ENCODE measurements at regions not wholly inside any gene's neighbourhood (a gene's known extent, or its start where the extent isn't known, plus 50 kb on each side); places are given as distances from the start of the nearest gene placed in this dataset.
"Not testable (repeated sequence)": the region's sequence is repeated elsewhere in the genome, so short reads cannot be mapped to it uniquely, and the experiment has no call there.

DNA sequence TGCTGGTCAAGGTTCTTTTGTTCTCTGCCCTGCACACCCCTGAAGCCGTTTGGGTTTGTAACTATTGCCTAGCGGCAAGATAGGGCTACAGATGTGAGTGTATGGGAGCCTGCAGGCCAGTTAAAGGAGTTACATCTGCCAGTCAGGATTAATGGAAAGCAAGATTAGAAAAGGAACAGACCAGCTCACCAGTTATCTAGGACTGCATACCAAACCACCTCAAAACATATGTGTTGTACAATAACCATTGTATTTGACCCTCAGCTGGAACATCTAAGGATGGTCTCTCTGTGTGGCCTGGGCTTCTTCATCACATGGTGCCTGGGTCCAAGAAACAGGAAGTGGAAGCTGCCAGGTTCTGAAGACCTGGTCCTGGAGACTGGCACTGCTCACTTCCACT is 52.5 kb upstream of the FBXO28 start:
- DNase-seq = no peak

GRCh38 chr1:224059897-224060427 is 53.9 kb upstream of the FBXO28 start:
- DNase-seq = no peak

- DNase-seq = no peak
These were observed 55.6 kb upstream of the FBXO28 start for GRCh38 chr1:224058303-224058702.

- DNase-seq = no peak
These were observed 56.3 kb upstream of the FBXO28 start for GRCh38 chr1:224057461-224058199.

DNA sequence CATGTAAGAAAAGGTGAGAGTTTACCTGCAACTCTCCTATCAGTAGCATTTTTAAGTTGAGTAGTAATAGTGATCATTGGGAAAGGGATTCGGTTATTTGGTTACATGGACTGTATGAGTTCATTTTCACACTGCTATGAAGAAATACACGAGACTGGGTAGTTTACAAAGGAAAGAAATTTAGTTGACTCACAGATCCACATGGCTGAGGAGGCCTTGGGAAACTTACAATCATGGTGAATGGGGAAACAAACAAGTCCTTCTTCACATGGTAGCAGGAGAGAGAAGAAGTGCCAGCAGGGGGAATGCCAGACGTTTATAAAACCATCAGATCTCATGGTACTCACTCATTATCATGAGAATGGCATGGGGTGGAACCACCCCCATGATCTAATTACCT is 59.3 kb upstream of the FBXO28 start:
- DNase-seq = no peak

- DNase-seq = no peak
These were observed 59.9 kb upstream of the FBXO28 start for GRCh38 chr1:224054012-224054411.

DNA sequence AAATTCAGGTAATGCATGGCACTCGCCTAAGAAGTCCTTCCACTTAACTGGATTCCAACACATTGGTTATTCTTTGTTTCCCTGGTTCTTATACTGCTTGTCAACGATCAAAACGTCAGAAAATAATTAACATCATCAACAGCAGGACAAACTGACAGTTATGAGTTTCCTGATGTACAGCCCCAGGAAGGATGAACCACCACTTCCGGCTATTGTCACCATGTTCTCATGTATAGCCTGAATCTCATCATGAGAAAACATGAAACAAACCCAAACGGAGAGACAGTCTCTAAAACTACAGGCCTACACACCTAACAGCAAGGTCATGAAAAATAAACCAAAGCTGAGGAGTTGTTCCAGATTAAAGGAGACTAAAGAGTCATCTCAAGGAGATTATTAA is 60.5 kb upstream of the FBXO28 start:
- no peak for DNase-seq

GRCh38 chr1:224052772-224053171 is 61.1 kb upstream of the FBXO28 start:
- DNase-seq = no peak

- not testable (repeated sequence) for DNase-seq
These were observed 62.1 kb upstream of the FBXO28 start for GRCh38 chr1:224051782-224052181.

GRCh38 chr1:224051086-224051406 is 62.9 kb upstream of the FBXO28 start:
- DNase-seq = no peak

DNA sequence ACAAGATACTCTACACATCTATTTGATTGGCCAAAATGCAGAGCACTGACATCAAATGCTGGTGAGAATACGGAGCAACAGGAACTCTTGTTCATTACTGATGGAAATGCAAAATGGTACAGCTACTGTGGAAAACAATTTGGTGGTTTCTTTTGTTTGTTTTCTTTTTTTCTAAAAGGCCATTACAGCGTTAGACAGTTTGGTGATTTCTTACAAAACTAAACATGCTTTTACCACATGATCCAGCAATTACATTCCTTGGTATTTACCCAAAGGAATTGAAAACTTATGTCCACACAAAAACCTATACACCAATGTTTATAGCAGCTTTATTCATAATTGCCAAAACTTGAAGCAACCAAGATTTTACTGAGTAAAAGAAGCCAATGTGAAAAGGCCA is 66.4 kb upstream of the FBXO28 start:
- no peak for DNase-seq

DNA sequence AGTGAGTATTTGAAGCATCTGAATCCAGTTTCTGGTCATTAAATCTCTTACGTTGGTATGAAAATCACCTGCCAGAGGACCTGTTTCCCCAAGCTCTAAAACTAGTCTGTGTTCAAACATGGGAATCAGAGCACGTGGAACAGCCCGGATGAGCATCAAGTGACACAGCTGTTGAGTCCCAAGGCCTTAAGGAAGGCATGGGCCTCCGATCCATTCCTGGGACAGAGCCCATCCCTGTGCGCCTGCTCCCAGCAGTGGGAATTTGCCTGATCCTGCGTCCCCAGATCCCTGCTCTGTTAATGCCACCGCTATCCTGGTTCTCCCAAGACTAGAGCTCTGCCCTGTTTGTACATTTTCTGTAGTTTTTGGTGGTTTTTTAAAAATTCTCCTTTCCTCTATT is 68.4 kb upstream of the FBXO28 start:
- no peak for DNase-seq

DNA sequence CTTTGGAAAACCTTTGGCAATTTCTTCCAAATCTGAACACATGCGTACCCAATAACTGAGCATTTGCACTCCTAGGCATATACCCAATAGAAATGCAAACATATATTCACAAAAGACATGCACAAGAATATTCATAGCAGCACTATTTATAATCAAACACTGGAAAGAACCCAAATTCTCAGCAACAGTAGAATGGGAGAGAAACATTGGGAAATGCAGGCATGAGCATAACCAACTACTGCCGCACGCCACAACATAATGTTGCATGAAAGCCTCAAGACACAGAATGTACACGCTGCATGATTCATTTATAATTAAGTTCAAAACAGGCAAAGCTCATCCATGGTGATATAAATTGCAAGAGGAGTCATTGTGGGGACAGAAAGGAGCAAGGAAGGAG is 69.5 kb upstream of the FBXO28 start:
- no peak for DNase-seq

GRCh38 chr1:224042557-224043118 is 71.3 kb upstream of the FBXO28 start:
- no peak for DNase-seq

DNA sequence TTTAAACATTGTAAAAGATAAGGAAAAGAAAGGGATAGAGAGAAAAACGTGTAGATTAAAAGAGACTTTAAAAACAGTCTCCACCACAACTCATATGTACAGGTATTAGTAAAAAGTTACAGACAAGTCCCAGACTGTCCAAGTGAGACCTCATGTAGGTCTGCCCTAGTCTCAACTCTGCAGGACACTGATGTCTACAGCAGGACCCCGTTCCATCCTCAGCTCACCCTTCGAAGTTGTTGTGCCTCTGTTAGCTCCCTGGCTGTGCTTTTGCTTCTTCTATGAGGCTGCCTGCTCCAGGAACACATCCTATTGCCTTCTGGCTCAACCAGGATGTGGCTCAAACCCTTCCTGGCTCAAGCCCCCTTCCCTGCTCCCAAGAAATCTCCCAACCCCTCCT is 72.9 kb upstream of the FBXO28 start:
- DNase-seq = no peak

DNA sequence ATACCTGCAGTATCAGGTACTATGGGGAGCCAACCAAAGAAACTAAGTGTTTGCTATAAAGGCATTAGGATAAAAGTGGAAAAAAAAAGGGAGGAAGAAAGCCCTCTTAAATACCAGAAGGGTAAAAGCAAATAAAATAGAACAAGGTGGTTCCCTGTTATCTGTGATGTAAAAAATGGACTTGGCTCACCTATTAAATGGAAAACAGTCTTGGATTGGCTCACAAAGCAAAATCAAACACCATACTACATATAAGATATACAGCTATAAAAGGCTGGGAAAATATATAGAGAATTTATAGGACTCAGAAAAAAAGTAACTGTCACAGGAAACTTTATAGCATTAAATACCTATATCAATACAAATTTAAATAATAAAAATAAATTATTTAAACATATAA is 73.5 kb upstream of the FBXO28 start:
- DNase-seq = not testable (repeated sequence)

- DNase-seq = not testable (repeated sequence)
These were observed 73.9 kb upstream of the FBXO28 start for GRCh38 chr1:224040006-224040405.

GRCh38 chr1:224038832-224039231 is 75.1 kb upstream of the FBXO28 start:
- not testable (repeated sequence) for DNase-seq

DNA sequence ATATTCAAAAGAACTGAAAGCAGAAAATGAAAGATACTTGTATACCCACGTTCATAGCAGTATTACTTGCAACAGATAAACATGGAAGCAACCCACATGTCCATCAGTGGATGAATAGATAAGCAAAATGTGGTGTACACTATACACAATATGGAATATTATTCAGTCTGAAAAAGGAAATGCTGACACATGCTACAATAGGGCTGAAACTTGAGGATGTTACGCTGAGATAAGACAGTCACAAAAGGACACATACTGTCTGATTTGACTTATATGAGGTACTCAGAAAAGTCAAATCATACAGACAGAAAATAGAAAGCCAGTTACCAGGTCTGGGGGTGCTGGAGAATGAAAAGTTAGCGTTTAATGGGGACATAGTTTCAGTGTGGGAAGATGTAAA is 76.5 kb upstream of the FBXO28 start:
- DNase-seq = not testable (repeated sequence)

DNA sequence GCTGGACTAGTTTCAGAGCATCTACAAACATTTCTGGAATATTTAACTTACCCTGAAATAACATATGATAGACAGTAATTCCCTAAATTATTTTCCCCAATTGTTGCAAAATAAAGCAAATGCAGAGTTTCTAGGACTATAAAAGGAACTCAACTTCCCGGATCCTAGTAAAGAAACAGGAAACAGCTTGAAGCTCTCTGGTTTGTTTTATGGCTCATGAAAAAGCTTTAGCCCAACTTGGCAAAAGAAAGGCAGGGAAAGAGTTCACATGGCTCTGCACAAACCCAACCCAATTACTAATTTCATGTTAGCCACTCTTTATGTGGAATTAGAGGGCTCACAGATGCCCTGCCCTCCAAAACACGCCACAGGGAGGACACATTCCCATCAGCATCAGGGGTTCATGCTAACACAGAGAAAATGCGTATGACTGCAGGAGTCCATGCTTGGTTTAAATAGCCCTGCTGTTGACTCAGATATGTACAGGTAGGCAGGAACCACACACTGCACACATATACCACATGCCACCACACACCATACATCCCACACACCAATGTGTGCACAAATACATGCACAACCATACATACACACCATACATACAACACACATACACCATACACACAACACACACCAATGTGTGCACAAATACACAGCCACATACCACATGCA is 81.2 kb upstream of the FBXO28 start:
- not testable (repeated sequence) for DNase-seq

DNA sequence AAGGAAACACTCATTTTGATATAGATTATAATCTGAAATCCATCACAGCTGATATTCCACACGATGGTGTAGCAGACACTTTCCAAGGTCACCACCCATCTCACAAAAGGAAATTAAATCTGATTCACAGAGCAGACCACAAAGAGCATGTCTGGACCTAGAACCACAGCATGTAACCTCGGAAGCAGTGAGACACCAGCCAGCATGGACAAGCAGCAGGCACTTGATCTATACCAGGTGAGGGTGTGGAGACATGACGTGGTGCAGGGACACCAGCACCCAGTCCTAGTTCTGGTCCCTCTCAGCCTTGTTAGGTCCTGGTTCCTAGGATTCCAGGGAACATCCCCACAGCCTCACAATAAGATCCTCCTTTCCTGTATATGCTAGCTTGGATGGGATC is 81.9 kb upstream of the FBXO28 start:
- DNase-seq = not testable (repeated sequence)

- DNase-seq = not testable (repeated sequence)
These were observed 83.7 kb upstream of the FBXO28 start for GRCh38 chr1:224030257-224030656.

DNA sequence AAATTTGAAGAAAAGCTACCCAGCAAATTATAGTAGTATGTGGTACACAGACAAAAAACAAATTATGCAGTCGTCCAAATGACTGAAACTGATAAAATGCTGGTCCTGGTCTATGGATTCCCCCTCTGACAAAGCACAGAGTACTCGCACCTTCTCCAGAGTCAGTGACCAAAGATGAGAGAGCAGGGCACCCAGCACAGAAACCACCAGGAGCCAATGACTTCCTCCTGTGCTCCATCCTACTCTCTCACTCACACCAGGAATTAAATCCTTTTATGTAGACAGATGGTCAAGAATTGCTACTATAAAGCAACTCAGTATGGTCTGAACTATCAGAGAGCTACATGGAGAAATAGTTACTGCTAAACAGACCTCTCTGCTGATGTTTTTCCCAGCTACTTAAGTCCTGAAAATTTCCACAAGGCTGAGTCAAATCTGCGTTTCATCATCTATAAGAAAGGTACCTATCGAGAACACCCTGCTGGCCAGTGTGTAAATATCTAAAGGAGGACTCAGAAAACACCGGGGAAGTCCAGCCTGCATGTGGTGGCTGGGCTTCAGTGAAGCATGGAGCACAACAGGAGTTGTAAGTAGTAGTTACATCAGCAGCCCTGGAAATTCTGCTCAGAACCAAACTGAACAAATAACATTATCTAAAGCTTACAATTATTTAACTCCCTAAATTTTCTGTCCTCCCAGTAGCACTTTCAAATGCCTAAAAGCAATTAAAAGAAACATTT is 84.5 kb upstream of the FBXO28 start:
- not testable (repeated sequence) for DNase-seq

Data from activated T-cell treated with anti-CD3 and anti-CD28 coated beads, Interleukin-2, amount 50 U/mL, for 48 hours (primary cell).